Embryonic facial prominence (tissue), 1 donor: ENCODE measurements at regions not wholly inside any gene's neighbourhood (a gene's known extent, or its start where the extent isn't known, plus 50 kb on each side); places are given as distances from the start of the nearest gene placed in this dataset.

Experiments
- DNase-seq: peaks from one replicate; pipeline ENCODE4 v3.0.0-alpha.2; 2016; ENCODE audit errors: extremely low spot score

- no peak for DNase-seq
These were observed 161.8 kb upstream of the MEF2C start for GRCh38 chr5:89044674-89045200.

- DNase-seq: no peak
These were observed 160.7 kb upstream of the MEF2C start for GRCh38 chr5:89043676-89044075.

- DNase-seq: no peak
These were observed 159.8 kb upstream of the MEF2C start for GRCh38 chr5:89042746-89043145.

GRCh38 chr5:89041976-89042375, 159.0 kb upstream of the MEF2C start:
- no peak for DNase-seq

GRCh38 chr5:89041249-89041779, 158.3 kb upstream of the MEF2C start:
- no peak for DNase-seq

- no peak for DNase-seq
These were observed 153.9 kb upstream of the MEF2C start for GRCh38 chr5:89036704-89037489.

- DNase-seq: no peak
These were observed 153.2 kb upstream of the MEF2C start for GRCh38 chr5:89036166-89036565.

GRCh38 chr5:89034588-89034987, 151.6 kb upstream of the MEF2C start:
- no peak for DNase-seq

- DNase-seq: no peak
These were observed 147.8 kb upstream of the MEF2C start for GRCh38 chr5:89030798-89031197.

- no peak for DNase-seq
These were observed 145.8 kb upstream of the MEF2C start for GRCh38 chr5:89028595-89029285.

GRCh38 chr5:89024045-89024444, 141.1 kb upstream of the MEF2C start:
- no peak for DNase-seq

GRCh38 chr5:89020926-89021610, 138.1 kb upstream of the MEF2C start:
- no peak for DNase-seq

- no peak for DNase-seq
These were observed 133.8 kb upstream of the MEF2C start for GRCh38 chr5:89016741-89017303.

GRCh38 chr5:89015409-89015808, 132.4 kb upstream of the MEF2C start:
- no peak for DNase-seq

- DNase-seq: no peak
These were observed 129.1 kb upstream of the MEF2C start for GRCh38 chr5:89011778-89012711.

GRCh38 chr5:89010512-89010911, 127.5 kb upstream of the MEF2C start:
- DNase-seq: no peak

- DNase-seq: no peak
These were observed 125.3 kb upstream of the MEF2C start for GRCh38 chr5:89008291-89008690.

- DNase-seq: no peak
These were observed 123.0 kb upstream of the MEF2C start for GRCh38 chr5:89005990-89006389.

GRCh38 chr5:89004379-89004778, 121.4 kb upstream of the MEF2C start:
- no peak for DNase-seq

GRCh38 chr5:89003563-89004036, 120.6 kb upstream of the MEF2C start:
- DNase-seq: no peak

GRCh38 chr5:88999853-89000252, 116.9 kb upstream of the MEF2C start:
- no peak for DNase-seq
